ENCODE measurements at regions not wholly inside any gene's neighbourhood (a gene's known extent, or its start where the extent isn't known, plus 50 kb on each side); places are given as distances from the start of the nearest gene placed in this dataset.

GRCh38 chr5:74454263-74455030 is 186.1 kb downstream of the ENC1 start:
- Histone ChIP-seq H3K36me3 (ENCODE audit: low read depth) (no peaks in the 10 kb centered on the region), H3K4me1 (ENCODE audit: low read depth) (no peaks in the 10 kb centered on the region), H3K4me3 (no peak overlapping the region), H3K9me3 (no peaks in the 10 kb centered on the region)
- DNase-seq (no peak), ATAC-seq (no peak)
- intact Hi-C loops (cut with DNase I, micrococcal nuclease), result no loop called here
- TF ChIP-seq CTCF (IDR thresholded peaks at IDR 0.05), result no peak

- H3K36me3 ChIP-seq (ENCODE audit: low read depth), result no peaks in the 10 kb centered on the region
- TF ChIP-seq CTCF (IDR thresholded peaks at IDR 0.05), result no peak
- H3K4me1 ChIP-seq (ENCODE audit: low read depth), result no peaks in the 10 kb centered on the region
- no peak overlapping the region for H3K4me3 ChIP-seq
- ATAC-seq, result no peak
- no peak for DNase-seq
- H3K9me3 ChIP-seq, result no peaks in the 10 kb centered on the region
- intact Hi-C loops (cut with DNase I, micrococcal nuclease), result no loop called here
Observed at GRCh38 chr5:74452856-74453255, 187.7 kb downstream of the ENC1 start.

GRCh38 chr5:74450095-74450494 is 190.4 kb downstream of the ENC1 start:
- ATAC-seq, result no peak
- intact Hi-C loops (cut with DNase I, micrococcal nuclease), result no loop called here

GRCh38 chr5:74446725-74447241 is 193.7 kb downstream of the ENC1 start:
- Histone ChIP-seq H3K9me3 (no peaks in the 10 kb centered on the region), H3K36me3 (ENCODE audit: low read depth) (no peaks in the 10 kb centered on the region), H3K4me3 (no peak overlapping the region), H3K4me1 (ENCODE audit: low read depth) (no peaks in the 10 kb centered on the region)
- no peak for TF ChIP-seq CTCF (IDR thresholded peaks at IDR 0.05)
- ATAC-seq (no peak), DNase-seq (no peak)
- intact Hi-C loops (cut with DNase I, micrococcal nuclease), result no loop called here

More at GRCh38 chr5:74450095-74450494, 190.4 kb downstream of the ENC1 start:
- H3K9me3 ChIP-seq, result no peaks in the 10 kb centered on the region
- no peaks in the 10 kb centered on the region for H3K36me3 ChIP-seq (ENCODE audit: low read depth)
- no peak for TF ChIP-seq CTCF (IDR thresholded peaks at IDR 0.05)
- no peak for DNase-seq
- H3K4me1 ChIP-seq (ENCODE audit: low read depth), result no peaks in the 10 kb centered on the region
- H3K4me3 ChIP-seq, result no peak overlapping the region

- Histone ChIP-seq H3K4me1 (ENCODE audit: low read depth) (no peaks in the 10 kb centered on the region), H3K36me3 (ENCODE audit: low read depth) (no peaks in the 10 kb centered on the region), H3K4me3 (no peak overlapping the region), H3K9me3 (no peaks in the 10 kb centered on the region)
- no peak for TF ChIP-seq CTCF (IDR thresholded peaks at IDR 0.05)
- ATAC-seq, result no peak
- intact Hi-C loops (cut with DNase I, micrococcal nuclease), result no loop called here
- no peak for DNase-seq
Observed at GRCh38 chr5:74442466-74442865, 198.1 kb downstream of the ENC1 start.
